IMR-90 (cell line): ENCODE measurements at regions not wholly inside any gene's neighbourhood (a gene's known extent, or its start where the extent isn't known, plus 50 kb on each side); places are given as distances from the start of the nearest gene placed in this dataset.
A peak's percentile ranks its signal among the peaks of the same experiment; 100 is the strongest.

Experiments used
- ATAC-seq: fragments of 200-7000 bp; cut with Tn5 transposase; 2 replicates; pipeline ENCODE4 v1.9.1; 2020; ENCODE audit warnings: low read depth, mild to moderate bottlenecking, moderate library complexity
- BruUV-seq: library from RNA; stranded (reverse); fragments of 400-500 nt; replicated peaks from 2 replicates; lab custom pipeline; 2021; lab: Mats Ljungman, UMichigan
- CTCF ChIA-PET: fragments of 300-600 bp; formaldehyde crosslinking; extraction: SDS; loops from one replicate; lab custom pipeline; 2021; ENCODE audit warnings: antibody characterized with exemption; lab: Yijun Ruan, JAX
- POLR2A ChIA-PET: fragments of 300-600 bp; sonication (Branson Sonifier 250); formaldehyde crosslinking; loops from one replicate; lab custom pipeline; 2022; ENCODE audit warnings: antibody characterized with exemption; ENCODE audit not compliant: unreplicated experiment; lab: Charles Lee
- DNase-seq: peaks from one replicate; pipeline ENCODE4 v3.0.0; 2013
- H2AFZ ChIP-seq: replicated peaks from 2 replicates; pipeline ENCODE3; 2013; ENCODE audit warnings: low read length, mild to moderate bottlenecking; ENCODE audit not compliant: poor library complexity
- H2AK5ac ChIP-seq: 2 replicates; pipeline ENCODE4 v1.6.1; 2013; ENCODE audit warnings: low read depth, low read length, inconsistent platforms
- H2AK9ac ChIP-seq: replicated peaks from 2 replicates; pipeline ENCODE3; 2013; ENCODE audit warnings: mild to moderate bottlenecking, low read depth, low read length, moderate library complexity; ENCODE audit not compliant: poor library complexity
- H2BK120ac ChIP-seq: 2 replicates; pipeline ENCODE4 v1.6.1; 2013; ENCODE audit warnings: low read depth, low read length, inconsistent platforms
- H2BK15ac ChIP-seq: 3 replicates; pipeline ENCODE4 v1.6.1; 2013; ENCODE audit warnings: low read depth, low read length, inconsistent platforms
- H2BK20ac ChIP-seq: 2 replicates; pipeline ENCODE4 v1.6.1; 2013; ENCODE audit warnings: low read depth, mild to moderate bottlenecking, inconsistent platforms, low read length, moderate library complexity
- H2BK5ac ChIP-seq: 2 replicates; pipeline ENCODE4 v1.6.1; 2013; ENCODE audit warnings: mild to moderate bottlenecking, low read depth, low read length, inconsistent platforms; ENCODE audit not compliant: poor library complexity, severe bottlenecking
- H3K14ac ChIP-seq: replicated peaks from 2 replicates; pipeline ENCODE4 v1.6.1; 2013; ENCODE audit warnings: low read depth, low read length, inconsistent platforms
- H3K18ac ChIP-seq: 2 replicates; pipeline ENCODE4 v1.6.1; 2013; ENCODE audit warnings: low read depth, low read length, control low read depth
- H3K23ac ChIP-seq: 2 replicates; pipeline ENCODE4 v1.6.1; 2013; ENCODE audit warnings: low read depth, low read length, inconsistent platforms
- H3K27ac ChIP-seq: 2 replicates; pipeline ENCODE4 v1.5.1; 2013; ENCODE audit warnings: mild to moderate bottlenecking, control low read depth, low read length; ENCODE audit not compliant: insufficient read depth
- H3K27me3 ChIP-seq: 2 replicates; pipeline ENCODE4 v1.6.1; 2013; ENCODE audit warnings: low read length; ENCODE audit not compliant: control insufficient read depth, insufficient read depth
- H3K36me3 ChIP-seq: 2 replicates; pipeline ENCODE4 v1.6.1; 2013; ENCODE audit warnings: low read length, mixed read lengths; ENCODE audit not compliant: control insufficient read depth, insufficient read depth
- H3K4ac ChIP-seq: 2 replicates; pipeline ENCODE4 v1.6.1; 2013; ENCODE audit warnings: low read depth, low read length, inconsistent platforms
- H3K4me1 ChIP-seq: 2 replicates; pipeline ENCODE4 v1.6.1; 2013; ENCODE audit warnings: low read length, mixed read lengths; ENCODE audit not compliant: control insufficient read depth, insufficient read depth
- H3K4me2 ChIP-seq: 2 replicates; pipeline ENCODE4 v1.6.1; 2013; ENCODE audit warnings: low read depth, mild to moderate bottlenecking, control low read depth, low read length, moderate library complexity
- H3K4me3 ChIP-seq: 2 replicates; pipeline ENCODE4 v1.5.1; 2013; ENCODE audit warnings: low read depth, mild to moderate bottlenecking, control low read depth, low read length, moderate library complexity; ENCODE audit not compliant: insufficient read depth
- H3K56ac ChIP-seq: 2 replicates; pipeline ENCODE4 v1.6.1; 2013; ENCODE audit warnings: low read length, inconsistent platforms; ENCODE audit not compliant: insufficient read depth; ENCODE audit errors: extremely low read depth
- H3K79me1 ChIP-seq, 2 experiments: 2 replicates each; pipeline ENCODE4 v1.6.1; 2013; ENCODE audit warnings: low read length in 2 of 2, inconsistent platforms in 1 of 2, low read depth in 1 of 2
- H3K9ac ChIP-seq: 2 replicates; pipeline ENCODE4 v1.6.1; 2013; ENCODE audit warnings: low read depth, low read length, control low read depth
- H3K9me1 ChIP-seq: 2 replicates; pipeline ENCODE4 v1.6.1; 2013; ENCODE audit warnings: low read length, inconsistent platforms; ENCODE audit not compliant: insufficient read depth
- H3K9me3 ChIP-seq: 2 replicates; pipeline ENCODE4 v1.6.1; 2013; ENCODE audit warnings: low read length; ENCODE audit not compliant: control insufficient read depth, insufficient read depth
- H4K20me1 ChIP-seq: 2 replicates; pipeline ENCODE4 v1.6.1; 2013; ENCODE audit warnings: low read length, inconsistent platforms; ENCODE audit not compliant: insufficient read depth
- H4K5ac ChIP-seq: 2 replicates; pipeline ENCODE4 v1.6.1; 2013; ENCODE audit warnings: mild to moderate bottlenecking, low read depth, low read length, control low read depth
- H4K8ac ChIP-seq, 2 experiments: 2 replicates each; pipeline ENCODE4 v1.6.1; 2013; ENCODE audit warnings: low read depth in 2 of 2, low read length in 2 of 2, control low read depth in 1 of 2, inconsistent platforms in 1 of 2
- H4K91ac ChIP-seq: 2 replicates; pipeline ENCODE4 v1.6.1; 2013; ENCODE audit warnings: low read depth, low read length, inconsistent platforms; ENCODE audit not compliant: insufficient read depth
- BHLHE40 ChIP-seq: fragments of 150-350 bp; IDR thresholded peaks from 2 replicates; pipeline ENCODE4 v1.6.1; 2016; ENCODE audit warnings: mild to moderate bottlenecking, low read depth, low read length
- NFE2L2 ChIP-seq: fragments of 150-350 bp; IDR thresholded peaks from 2 replicates; pipeline ENCODE4 v1.6.1; 2016; ENCODE audit warnings: low read depth, mild to moderate bottlenecking, low read length
- USF2 ChIP-seq: fragments of 150-350 bp; IDR thresholded peaks from 2 replicates; pipeline ENCODE4 v1.6.1; 2017; ENCODE audit warnings: mild to moderate bottlenecking, antibody characterized with exemption, low read length, low read depth
- WGBS, 2 experiments: methylation state at CpG; one replicate each; pipeline versions ENCODE4 v1.1.5 to v1.1.7; 2013; ENCODE audit warnings: missing lambda C conversion rate in 2 of 2; ENCODE audit not compliant: insufficient read length in 1 of 2; ENCODE audit errors: extremely low coverage in 2 of 2; 5-methylcytosine and 5-hydroxymethylcytosine counted together
- dilution Hi-C: fragments of 300-500 bp; cut with HindIII; formaldehyde crosslinking; loops from one replicate; pipeline ENCODE4 v1.14.3; 2018; ENCODE audit warnings: low sequenced_read_pairs; ENCODE audit not compliant: unreplicated experiment
- in situ Hi-C: fragments of 300-500 bp; cut with MboI; formaldehyde crosslinking; loops from 3 replicates; pipeline ENCODE4 v1.14.3; 2019; ENCODE audit warnings: low sequenced_read_pairs, inconsistent platforms, mixed read lengths
- intact Hi-C: fragments of 100-400 bp; cut with micrococcal nuclease; formaldehyde crosslinking; loops from 2 replicates; pipeline ENCODE4 v1.10.0; 2022

DNA sequence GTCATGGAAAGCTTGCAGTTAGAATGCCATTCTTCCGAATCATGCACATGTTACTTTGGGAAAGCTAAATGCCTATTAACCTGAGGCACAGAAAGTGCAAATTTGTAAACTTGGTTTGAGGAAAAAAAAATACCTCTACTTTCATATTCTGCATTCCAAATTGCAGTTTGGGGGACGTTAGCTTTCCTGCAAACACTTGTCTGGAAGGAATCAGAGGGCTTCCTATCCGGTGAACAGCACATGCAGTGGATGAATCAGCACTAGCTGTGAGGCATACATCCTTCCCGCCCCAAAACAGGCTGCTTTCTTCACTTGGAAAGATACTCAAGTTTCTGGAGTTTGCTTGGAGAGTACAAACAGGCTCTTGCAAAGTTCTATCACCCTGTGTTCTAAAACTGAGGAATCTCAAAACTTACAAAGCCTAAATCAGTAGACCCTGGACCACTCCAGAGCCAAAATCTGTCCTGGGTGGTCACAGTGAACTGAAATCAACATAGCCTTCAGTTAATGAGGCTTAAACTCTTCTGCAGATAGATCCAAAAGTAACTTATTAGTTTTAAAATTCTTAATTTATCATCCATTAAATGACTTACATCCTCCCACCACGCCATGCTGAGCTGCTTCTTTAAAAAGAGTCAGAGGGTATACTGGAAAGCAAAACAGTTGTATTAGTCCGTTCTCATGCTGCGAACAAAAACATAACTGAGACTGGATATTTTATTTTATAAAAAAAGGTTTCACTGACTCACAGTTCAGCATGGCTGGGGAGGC is 802.3 kb upstream of the ARGLU1 start (continued):
- TF ChIP-seq BHLHE40: peak; percentile 88; the same call in 1 of the 2 replicates
- TF ChIP-seq NFE2L2: peak; percentile 22; the same call in 1 of the 2 replicates

DNA sequence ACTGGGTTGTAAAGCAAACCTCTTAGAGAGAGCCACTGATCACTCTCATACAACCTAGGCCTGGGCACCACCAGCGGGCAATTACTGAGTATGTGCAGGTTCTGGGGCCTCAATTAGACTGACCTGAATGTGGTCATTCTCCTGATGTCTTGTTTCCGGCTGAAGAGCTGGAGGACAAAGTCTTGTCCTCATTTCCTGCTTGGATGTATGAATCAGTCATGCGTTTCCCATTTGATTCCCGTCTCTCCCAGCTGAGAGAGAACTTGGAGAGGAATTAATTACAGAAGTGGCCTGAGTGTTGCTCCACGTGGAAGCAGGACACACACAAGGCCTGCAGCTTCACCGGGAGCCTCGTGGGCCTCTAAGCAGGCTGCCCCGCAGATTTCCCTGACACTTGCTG is 799.3 kb upstream of the ARGLU1 start:
- Histone ChIP-seq H3K79me1 (peaks cover 31 to 53% of the 10 kb centered on the region in 2 experiments), H3K9me3 (no peaks in the 10 kb centered on the region), H4K8ac (peak overlapping the region; percentile 64 to 66), H3K14ac (peak overlapping the region; percentile 70), H3K4me2 (no peak overlapping the region), H2AK5ac (peak overlapping the region; percentile 80), H2AK9ac (no peak overlapping the region), H2BK15ac (peak overlapping the region; percentile 49; the same call in 2 of the 3 replicates), H2BK20ac (peak overlapping the region; percentile 79), H3K4ac (peak overlapping the region; percentile 66), H3K4me3 (no peak overlapping the region), H2BK120ac (peak overlapping the region; percentile 72), H4K5ac (peak overlapping the region; percentile 84; the same call in 1 of the 2 replicates), H3K4me1 (peaks cover 22% of the 10 kb centered on the region), H3K23ac (peak overlapping the region; percentile 18; the same call in 1 of the 2 replicates), H3K27ac (peak overlapping the region; percentile 32), H3K27me3 (no peaks in the 10 kb centered on the region), H2AFZ (peak overlapping the region; percentile 50), H2BK5ac (peak overlapping the region; percentile 89), H3K36me3 (no peaks in the 10 kb centered on the region; the same call in 1 of the 2 replicates), H3K9me1 (peaks cover 25% of the 10 kb centered on the region), H3K18ac (peak overlapping the region; percentile 77), H4K20me1 (no peaks in the 10 kb centered on the region), H4K91ac (peak overlapping the region; percentile 67), H3K56ac (peak overlapping the region; percentile 8; the same call in 1 of the 2 replicates), H3K9ac (no peak overlapping the region)
- in situ Hi-C loops (loop anchor here (25.0 kb wide), 1 partner anchor 795 kb away; no protein-coding TSS in a partner anchor), dilution Hi-C loops (no loop called here), intact Hi-C loops (no loop called here)
- CTCF ChIA-PET: no interaction called here
- POLR2A ChIA-PET: no interaction called here
- BruUV-seq: no TSS peak
- DNase-seq (peak; percentile 58), ATAC-seq (no peak)
- TF ChIP-seq USF2: no peak
- 79% methylated on average over 2 of the region's 8 CpGs; no CpG with 5 or more reads in 1 of the 2 experiments for WGBS, 2 experiments
